ENCODE measurements at regions not wholly inside any gene's neighbourhood (a gene's known extent, or its start where the extent isn't known, plus 50 kb on each side); places are given as distances from the start of the nearest gene placed in this dataset.
"Not testable (repeated sequence)": the region's sequence is repeated elsewhere in the genome, so short reads cannot be mapped to it uniquely, and the experiment has no call there.

DNA sequence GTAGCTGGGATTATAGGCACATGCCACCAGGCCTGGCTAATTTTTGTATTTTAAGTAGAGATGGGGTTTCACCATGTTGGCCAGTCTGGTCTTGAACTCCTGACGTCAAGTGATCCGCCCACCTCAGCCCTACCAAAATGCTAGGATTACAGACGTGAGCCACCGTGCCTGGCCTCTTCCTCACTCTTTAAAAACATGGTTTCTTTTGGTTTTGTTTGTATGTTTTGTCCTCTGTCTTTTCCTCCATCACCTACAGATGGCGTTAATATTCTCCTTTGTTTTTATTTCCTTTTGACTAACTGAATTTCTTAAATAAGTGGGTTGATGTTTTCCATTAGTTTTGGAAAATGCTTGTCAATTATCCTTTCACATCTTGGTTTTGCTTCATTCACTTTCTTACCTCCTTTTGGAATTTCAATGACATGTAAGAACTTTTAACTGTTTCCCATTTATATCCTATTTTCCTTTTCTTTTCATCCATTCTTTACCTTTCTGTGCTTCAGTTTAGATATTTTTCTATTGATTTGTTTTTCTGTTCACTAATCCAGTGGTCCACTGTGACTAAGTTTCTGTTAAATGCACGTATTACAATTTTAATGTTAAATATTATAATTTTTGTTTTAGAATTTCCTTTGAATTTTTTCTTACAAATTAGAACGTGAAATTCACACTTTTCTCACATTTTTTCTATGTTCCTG is 104.1 kb downstream of the ZNF467 start:
- H2AFZ ChIP-seq (ENCODE audit: low read length) = no peak overlapping the region
- no peak overlapping the region for H3K14ac ChIP-seq (ENCODE audit: low read length)
- no peak overlapping the region for H4K8ac ChIP-seq (ENCODE audit: low read depth, low read length)
- H2BK120ac ChIP-seq (ENCODE audit: low read depth, low read length) = no peak overlapping the region
- no peak overlapping the region for H3K23ac ChIP-seq (ENCODE audit: low read depth, low read length, poor library complexity)
- H3K27ac ChIP-seq (replicated peaks; ENCODE audit: low read length) = no peak overlapping the region
- no peak overlapping the region for H3K18ac ChIP-seq (ENCODE audit: low read length)
- no peaks in the 10 kb centered on the region for H3K4me1 ChIP-seq (ENCODE audit: control insufficient read depth in 2 of 2, insufficient read depth in 1 of 2, low read depth in 1 of 2, low read length in 2 of 2)
- WGBS, 2 donors (ENCODE audit: extremely low coverage in 2 of 2, insufficient read length in 2 of 2, insufficient replicate concordance in 1 of 2) = no CpG with 5 or more reads among the region's 7 CpGs
- no peaks in the 10 kb centered on the region for H3K79me1 ChIP-seq (ENCODE audit: low read depth, low read length)
- no peak for DNase-seq (ENCODE audit: low spot score)
- H3K9me3 ChIP-seq (replicated peaks in 1 of 2; ENCODE audit: control insufficient read depth in 2 of 2, insufficient read depth in 1 of 2, low read depth in 1 of 2, low read length in 2 of 2) = no peaks in the 10 kb centered on the region
- no peak overlapping the region for H3K4ac ChIP-seq (ENCODE audit: low read length)
- no peak overlapping the region for H4K91ac ChIP-seq (ENCODE audit: low read depth, low read length, poor library complexity)
- H3K4me3 ChIP-seq (ENCODE audit: low read length in 2 of 2) = no peak overlapping the region
- no peak overlapping the region for H2BK12ac ChIP-seq (ENCODE audit: low read length)
- H2AK5ac ChIP-seq (ENCODE audit: low read depth, low read length) = no peak overlapping the region
- no peak overlapping the region for H3K9ac ChIP-seq (ENCODE audit: low read depth, low read length, poor library complexity)
- H3K4me2 ChIP-seq (ENCODE audit: insufficient read depth, low read length, poor library complexity, severe bottlenecking) = no peak overlapping the region
- no peak overlapping the region for H2BK15ac ChIP-seq (ENCODE audit: low read length)
- H3K36me3 ChIP-seq (replicated peaks in 1 of 2; ENCODE audit: control insufficient read depth in 2 of 2, insufficient read depth in 2 of 2, low read length in 2 of 2) = no peaks in the 10 kb centered on the region
- H2BK5ac ChIP-seq (ENCODE audit: low read length) = no peak overlapping the region
- H3K27me3 ChIP-seq (ENCODE audit: control insufficient read depth in 3 of 3, insufficient read depth in 3 of 3, low read depth in 1 of 3, low read length in 3 of 3) = peaks cover 0 to 28% (median 0%) of the 10 kb centered on the region in 3 experiments

DNA sequence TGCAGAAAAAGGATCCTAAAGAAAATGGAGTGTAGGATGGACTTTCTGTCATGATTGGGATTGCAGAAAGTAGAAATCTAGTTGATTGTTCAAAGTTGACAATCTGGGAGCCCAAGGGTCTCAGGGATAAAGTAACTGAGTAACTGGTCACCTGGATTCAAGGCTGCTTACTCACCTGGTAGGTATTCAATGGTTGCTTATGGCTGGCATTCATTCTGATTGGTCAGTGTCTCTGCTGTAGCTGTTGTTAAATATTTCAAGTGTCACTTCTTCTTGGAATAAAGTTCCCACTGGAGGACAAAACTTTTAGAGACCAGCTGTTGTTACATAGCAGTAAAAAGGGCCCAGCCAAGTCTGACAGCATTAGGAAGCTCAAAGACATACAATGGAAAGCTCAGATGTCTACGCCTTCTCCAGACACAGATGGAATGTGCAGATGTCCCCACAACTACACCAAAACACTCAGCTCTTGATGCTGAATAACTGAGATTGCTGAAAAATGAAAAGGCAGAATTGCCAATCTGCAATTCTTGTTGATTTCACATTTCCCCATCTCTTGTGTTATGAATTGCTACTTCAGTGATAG is 106.9 kb downstream of the ZNF467 start:
- Histone ChIP-seq H4K91ac (ENCODE audit: low read depth, low read length, poor library complexity) (no peak overlapping the region), H2AK5ac (ENCODE audit: low read depth, low read length) (no peak overlapping the region), H3K4me2 (ENCODE audit: insufficient read depth, low read length, poor library complexity, severe bottlenecking) (no peak overlapping the region), H3K14ac (ENCODE audit: low read length) (no peak overlapping the region), H2BK5ac (ENCODE audit: low read length) (no peak overlapping the region), H3K18ac (ENCODE audit: low read length) (no peak overlapping the region), H2BK120ac (ENCODE audit: low read depth, low read length) (no peak overlapping the region), H3K4me1 (ENCODE audit: control insufficient read depth in 2 of 2, insufficient read depth in 1 of 2, low read depth in 1 of 2, low read length in 2 of 2) (peaks cover 0 to 2% of the 10 kb centered on the region in 2 donors), H2BK15ac (ENCODE audit: low read length) (no peak overlapping the region), H3K4me3 (ENCODE audit: low read length in 2 of 2) (no peak overlapping the region), H3K9me3 (replicated peaks in 1 of 2; ENCODE audit: control insufficient read depth in 2 of 2, insufficient read depth in 1 of 2, low read depth in 1 of 2, low read length in 2 of 2) (no peaks in the 10 kb centered on the region), H3K23ac (ENCODE audit: low read depth, low read length, poor library complexity) (no peak overlapping the region), H3K4ac (ENCODE audit: low read length) (no peak overlapping the region), H3K79me1 (ENCODE audit: low read depth, low read length) (no peaks in the 10 kb centered on the region), H3K27me3 (ENCODE audit: control insufficient read depth in 3 of 3, insufficient read depth in 3 of 3, low read depth in 1 of 3, low read length in 3 of 3) (peaks cover 0 to 10% (median 0%) of the 10 kb centered on the region in 3 experiments), H2BK12ac (ENCODE audit: low read length) (no peak overlapping the region), H3K27ac (replicated peaks; ENCODE audit: low read length) (no peak overlapping the region), H3K36me3 (replicated peaks in 1 of 2; ENCODE audit: control insufficient read depth in 2 of 2, insufficient read depth in 2 of 2, low read length in 2 of 2) (no peaks in the 10 kb centered on the region), H4K8ac (ENCODE audit: low read depth, low read length) (no peak overlapping the region), H2AFZ (ENCODE audit: low read length) (no peak overlapping the region), H3K9ac (ENCODE audit: low read depth, low read length, poor library complexity) (no peak overlapping the region)
- no peak for DNase-seq (ENCODE audit: low spot score)
- no CpG with 5 or more reads among the region's 1 CpG for WGBS, 2 donors (ENCODE audit: extremely low coverage in 2 of 2, insufficient read length in 2 of 2, insufficient replicate concordance in 1 of 2)

DNA sequence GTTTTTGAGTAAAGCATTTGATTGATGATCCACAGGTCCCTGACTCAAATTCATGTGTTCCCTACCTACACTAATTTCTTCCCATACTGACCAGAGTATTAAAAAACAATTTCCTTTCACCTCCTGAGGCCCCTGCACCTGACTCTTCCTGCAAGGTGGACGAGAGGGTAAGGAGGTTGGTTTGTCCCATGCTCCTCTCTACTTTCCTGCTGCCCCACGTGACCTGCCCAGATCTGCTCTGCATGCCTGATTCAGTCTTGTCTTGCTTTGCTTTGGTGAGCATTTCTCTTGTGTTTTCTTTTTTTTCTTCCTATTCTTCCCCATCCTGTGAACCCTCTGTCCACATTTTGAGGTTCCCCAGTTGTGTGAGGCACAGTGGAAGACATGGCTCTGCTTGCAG is 107.8 kb downstream of the ZNF467 start:
- H2BK15ac ChIP-seq (ENCODE audit: low read length); H2BK12ac ChIP-seq (ENCODE audit: low read length): not testable (repeated sequence)
- no CpG with 5 or more reads among the region's 2 CpGs for whole genome bisulfite sequencing, 2 donors (ENCODE audit: extremely low coverage in 2 of 2, insufficient read length in 2 of 2, insufficient replicate concordance in 1 of 2)

DNA sequence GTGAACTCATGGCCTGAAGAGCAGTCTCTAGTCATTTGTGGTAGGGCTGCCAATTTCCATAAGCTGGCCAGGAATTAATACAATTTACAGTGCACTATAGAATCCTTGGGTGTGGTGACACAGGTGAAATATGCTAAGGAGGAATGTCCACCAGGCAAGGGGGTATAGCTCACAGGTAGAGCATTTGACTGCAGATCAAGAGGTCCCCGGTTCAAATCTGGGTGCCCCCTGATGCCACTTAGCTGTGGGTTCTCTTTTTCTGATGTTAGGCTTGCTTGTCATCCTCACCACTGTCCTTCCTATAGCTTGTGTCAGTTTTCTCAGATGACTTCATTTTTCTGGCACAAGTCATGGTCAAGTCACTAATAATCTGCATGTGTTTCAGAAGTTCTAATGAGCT is 108.7 kb downstream of the ZNF467 start:
- H4K8ac ChIP-seq (ENCODE audit: low read depth, low read length) = no peak overlapping the region
- no peak overlapping the region for H3K23ac ChIP-seq (ENCODE audit: low read depth, low read length, poor library complexity)
- no CpG with 5 or more reads among the region's 1 CpG for WGBS, 2 donors (ENCODE audit: extremely low coverage in 2 of 2, insufficient read length in 2 of 2, insufficient replicate concordance in 1 of 2)

More for the DNA sequence above, 107.8 kb downstream of the ZNF467 start:
- not testable (repeated sequence) for H3K4me2 ChIP-seq (ENCODE audit: insufficient read depth, low read length, poor library complexity, severe bottlenecking); H3K36me3 ChIP-seq (replicated peaks in 1 of 2; ENCODE audit: control insufficient read depth in 2 of 2, insufficient read depth in 2 of 2, low read length in 2 of 2); H2BK5ac ChIP-seq (ENCODE audit: low read length); H3K4me3 ChIP-seq (ENCODE audit: low read length in 2 of 2); H4K91ac ChIP-seq (ENCODE audit: low read depth, low read length, poor library complexity); H3K27ac ChIP-seq (replicated peaks; ENCODE audit: low read length); H3K9me3 ChIP-seq (replicated peaks in 1 of 2; ENCODE audit: control insufficient read depth in 2 of 2, insufficient read depth in 1 of 2, low read depth in 1 of 2, low read length in 2 of 2); H3K79me1 ChIP-seq (ENCODE audit: low read depth, low read length); H3K14ac ChIP-seq (ENCODE audit: low read length); H3K23ac ChIP-seq (ENCODE audit: low read depth, low read length, poor library complexity); H4K8ac ChIP-seq (ENCODE audit: low read depth, low read length); DNase-seq (ENCODE audit: low spot score); H3K4ac ChIP-seq (ENCODE audit: low read length); H2AK5ac ChIP-seq (ENCODE audit: low read depth, low read length); H3K27me3 ChIP-seq (ENCODE audit: control insufficient read depth in 3 of 3, insufficient read depth in 3 of 3, low read depth in 1 of 3, low read length in 3 of 3); H2BK120ac ChIP-seq (ENCODE audit: low read depth, low read length); H3K4me1 ChIP-seq (ENCODE audit: control insufficient read depth in 2 of 2, insufficient read depth in 1 of 2, low read depth in 1 of 2, low read length in 2 of 2); H3K18ac ChIP-seq (ENCODE audit: low read length); H3K9ac ChIP-seq (ENCODE audit: low read depth, low read length, poor library complexity)
- H2AFZ ChIP-seq (ENCODE audit: low read length) = peak overlapping the region; percentile 4

More for the DNA sequence above, 108.7 kb downstream of the ZNF467 start:
- H3K14ac ChIP-seq (ENCODE audit: low read length) = no peak overlapping the region
- peaks cover 0 to 2% of the 10 kb centered on the region in 2 donors for H3K4me1 ChIP-seq (ENCODE audit: control insufficient read depth in 2 of 2, insufficient read depth in 1 of 2, low read depth in 1 of 2, low read length in 2 of 2)
- H4K91ac ChIP-seq (ENCODE audit: low read depth, low read length, poor library complexity) = no peak overlapping the region
- no peak overlapping the region for H2BK120ac ChIP-seq (ENCODE audit: low read depth, low read length)
- no peak overlapping the region for H2AFZ ChIP-seq (ENCODE audit: low read length)
- no peaks in the 10 kb centered on the region for H3K36me3 ChIP-seq (replicated peaks in 1 of 2; ENCODE audit: control insufficient read depth in 2 of 2, insufficient read depth in 2 of 2, low read length in 2 of 2)
- H3K9ac ChIP-seq (ENCODE audit: low read depth, low read length, poor library complexity) = no peak overlapping the region
- no peak overlapping the region for H3K27ac ChIP-seq (replicated peaks; ENCODE audit: low read length)
- H3K4me3 ChIP-seq (ENCODE audit: low read length in 2 of 2) = no peak overlapping the region
- H2BK5ac ChIP-seq (ENCODE audit: low read length) = no peak overlapping the region
- H2BK15ac ChIP-seq (ENCODE audit: low read length) = no peak overlapping the region
- no peak overlapping the region for H2BK12ac ChIP-seq (ENCODE audit: low read length)
- H3K27me3 ChIP-seq (ENCODE audit: control insufficient read depth in 3 of 3, insufficient read depth in 3 of 3, low read depth in 1 of 3, low read length in 3 of 3) = no peaks in the 10 kb centered on the region
- no peak for DNase-seq (ENCODE audit: low spot score)
- no peak overlapping the region for H3K4me2 ChIP-seq (ENCODE audit: insufficient read depth, low read length, poor library complexity, severe bottlenecking)
- no peak overlapping the region for H3K18ac ChIP-seq (ENCODE audit: low read length)
- H2AK5ac ChIP-seq (ENCODE audit: low read depth, low read length) = no peak overlapping the region
- H3K9me3 ChIP-seq (replicated peaks in 1 of 2; ENCODE audit: control insufficient read depth in 2 of 2, insufficient read depth in 1 of 2, low read depth in 1 of 2, low read length in 2 of 2) = no peaks in the 10 kb centered on the region
- no peak overlapping the region for H3K4ac ChIP-seq (ENCODE audit: low read length)
- no peaks in the 10 kb centered on the region for H3K79me1 ChIP-seq (ENCODE audit: low read depth, low read length)
